ENCODE measurements at regions not wholly inside any gene's neighbourhood (a gene's known extent, or its start where the extent isn't known, plus 50 kb on each side); places are given as distances from the start of the nearest gene placed in this dataset.

GRCh38 chr4:144209491-144209890 lies 69.0 kb upstream of the GYPA start:
- no peaks in the 10 kb centered on the region for H3K9me3 ChIP-seq
- no peak overlapping the region for H3K27ac ChIP-seq
- H3K4me2 ChIP-seq: no peak overlapping the region
- FAIRE-seq (no peak), ATAC-seq (no peak), DNase-seq (ENCODE audit: low read depth in 1 of 2, low spot score in 1 of 2) (no peak)
- H3K4me1 ChIP-seq: no peaks in the 10 kb centered on the region
- TF ChIP-seq ELK1 (IDR thresholded peaks at IDR 0.05; ENCODE audit: low read depth, low read length) (no peak), HES2 (IDR thresholded peaks at IDR 0.05) (no peak), ATOH8 (CRISPR knock-in tag; IDR thresholded peaks at IDR 0.05; ENCODE audit: low read depth) (no peak), NPAS2 (CRISPR knock-in tag; IDR thresholded peaks at IDR 0.05; ENCODE audit: borderline replicate concordance) (no peak), BCL3 (IDR thresholded peaks at IDR 0.05) (no peak), HOXA7 (CRISPR knock-in tag; IDR thresholded peaks at IDR 0.05) (no peak), PHF8 (IDR thresholded peaks at IDR 0.05; ENCODE audit: borderline replicate concordance, low read depth) (no peak), RAD21 (conservative IDR thresholded peaks at IDR 0.05 in 1 of 2, IDR thresholded peaks at IDR 0.05 in 1 of 2) (no peak)
- POLR2A ChIA-PET: no interaction called here
- no peak overlapping the region for H3K4me3 ChIP-seq
- 46% methylated on average over 4 of the region's 4 CpGs for WGBS (ENCODE audit: missing lambda C conversion rate)
- CTCF ChIA-PET: no interaction called here

GRCh38 chr4:144213371-144213770 lies 72.9 kb upstream of the GYPA start:
- CTCF ChIA-PET: no interaction called here
- H3K4me1 ChIP-seq: no peaks in the 10 kb centered on the region
- 74% methylated on average over 4 of the region's 4 CpGs for WGBS (ENCODE audit: missing lambda C conversion rate)
- no peak overlapping the region for H3K27ac ChIP-seq
- FAIRE-seq: no peak
- no peaks in the 10 kb centered on the region for H3K9me3 ChIP-seq
- ATAC-seq: no peak
- DNase-seq (ENCODE audit: low read depth in 1 of 2, low spot score in 1 of 2): no peak
- POLR2A ChIA-PET: no interaction called here
- TF ChIP-seq MAFK (IDR thresholded peaks at IDR 0.05; ENCODE audit: partially characterized antibody) (no peak), CBX8 (IDR thresholded peaks at IDR 0.05) (no peak), HOXB13 (CRISPR knock-in tag; IDR thresholded peaks at IDR 0.05; ENCODE audit: low read depth) (no peak), REST (IDR thresholded peaks at IDR 0.05) (no peak), NFE2L2 (conservative IDR thresholded peaks at IDR 0.05; ENCODE audit: low read length) (no peak), BHLHE40 (IDR thresholded peaks at IDR 0.05; ENCODE audit: low read depth, low read length) (no peak), USF2 (IDR thresholded peaks at IDR 0.05) (no peak), RNF2 (IDR thresholded peaks at IDR 0.05; ENCODE audit: borderline replicate concordance, low read depth) (no peak), JUNB (IDR thresholded peaks at IDR 0.05) (no peak), ZSCAN20 (CRISPR knock-in tag; IDR thresholded peaks at IDR 0.05) (no peak), RAD21 (conservative IDR thresholded peaks at IDR 0.05 in 1 of 2, IDR thresholded peaks at IDR 0.05 in 1 of 2) (no peak), POLR2AphosphoS2 (conservative IDR thresholded peaks at IDR 0.05; ENCODE audit: low read length) (no peak)
- H3K4me2 ChIP-seq: no peak overlapping the region
- no peak overlapping the region for H3K4me3 ChIP-seq

Data from A549 (cell line).